SU-DHL-6 (cell line): ENCODE measurements at regions not wholly inside any gene's neighbourhood (a gene's known extent, or its start where the extent isn't known, plus 50 kb on each side); places are given as distances from the start of the nearest gene placed in this dataset.

Source experiments
- EZH2phosphoT487 ChIP-seq: fragments of 200-600 bp; sonication (generic), shearing (Covaris generic); conservative IDR thresholded peaks from 2 replicates; pipeline ENCODE4 v1.6.1; 2018; ENCODE audit warnings: mild to moderate bottlenecking, antibody characterized with exemption, low read length, moderate library complexity, mixed read lengths
- TF ChIP-seq, protein P1 (sequence below): fragments of 200-600 bp; sonication (generic); IDR thresholded peaks from one replicate; pipeline ENCODE4 v1.5.1; 2017; ENCODE audit warnings: antibody characterized with exemption, mild to moderate bottlenecking, low read length, moderate library complexity; ENCODE audit not compliant: insufficient read depth, poor library complexity, severe bottlenecking

- TF ChIP-seq, protein P1, sequence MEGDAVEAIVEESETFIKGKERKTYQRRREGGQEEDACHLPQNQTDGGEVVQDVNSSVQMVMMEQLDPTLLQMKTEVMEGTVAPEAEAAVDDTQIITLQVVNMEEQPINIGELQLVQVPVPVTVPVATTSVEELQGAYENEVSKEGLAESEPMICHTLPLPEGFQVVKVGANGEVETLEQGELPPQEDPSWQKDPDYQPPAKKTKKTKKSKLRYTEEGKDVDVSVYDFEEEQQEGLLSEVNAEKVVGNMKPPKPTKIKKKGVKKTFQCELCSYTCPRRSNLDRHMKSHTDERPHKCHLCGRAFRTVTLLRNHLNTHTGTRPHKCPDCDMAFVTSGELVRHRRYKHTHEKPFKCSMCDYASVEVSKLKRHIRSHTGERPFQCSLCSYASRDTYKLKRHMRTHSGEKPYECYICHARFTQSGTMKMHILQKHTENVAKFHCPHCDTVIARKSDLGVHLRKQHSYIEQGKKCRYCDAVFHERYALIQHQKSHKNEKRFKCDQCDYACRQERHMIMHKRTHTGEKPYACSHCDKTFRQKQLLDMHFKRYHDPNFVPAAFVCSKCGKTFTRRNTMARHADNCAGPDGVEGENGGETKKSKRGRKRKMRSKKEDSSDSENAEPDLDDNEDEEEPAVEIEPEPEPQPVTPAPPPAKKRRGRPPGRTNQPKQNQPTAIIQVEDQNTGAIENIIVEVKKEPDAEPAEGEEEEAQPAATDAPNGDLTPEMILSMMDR: no peak
- no peak for TF ChIP-seq EZH2phosphoT487
Observed at GRCh38 chr9:103301051-103301450, 305.9 kb downstream of the CYLC2 start.
